ENCODE measurements at regions not wholly inside any gene's neighbourhood (a gene's known extent, or its start where the extent isn't known, plus 50 kb on each side); places are given as distances from the start of the nearest gene placed in this dataset.

DNA sequence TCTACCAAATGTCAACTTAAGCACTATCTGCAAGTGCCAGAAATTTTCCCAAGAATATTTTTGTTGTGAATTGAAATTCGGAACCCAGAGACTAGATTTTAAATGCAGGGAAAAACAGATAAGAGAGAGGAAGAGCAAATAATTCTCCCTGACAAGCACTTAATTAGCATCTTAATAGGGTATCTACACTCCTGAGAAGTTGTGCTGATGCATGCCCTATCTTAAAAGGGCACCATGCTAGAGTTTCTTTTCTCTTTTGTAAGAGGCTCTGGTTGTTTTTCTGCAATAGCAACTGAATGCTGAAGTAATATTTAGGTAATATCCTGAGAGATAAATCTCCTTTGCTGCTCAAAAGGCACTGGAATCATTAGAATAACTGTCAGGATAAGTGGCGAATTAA is 139.9 kb upstream of the UGT8 start:
- no peak overlapping the region for H3K4me2 ChIP-seq
- H3K27me3 ChIP-seq, result no peaks in the 10 kb centered on the region
- H4K20me1 ChIP-seq (ENCODE audit: insufficient read depth, poor library complexity, severe bottlenecking), result no peaks in the 10 kb centered on the region
- no peaks in the 10 kb centered on the region for H3K4me1 ChIP-seq (ENCODE audit: insufficient read depth)
- DNase-seq (ENCODE audit: low spot score), result no peak
- H3K36me3 ChIP-seq (replicated peaks; ENCODE audit: insufficient read depth, low read depth), result no peaks in the 10 kb centered on the region
- no peak overlapping the region for H3K27ac ChIP-seq
- H3K9me3 ChIP-seq (ENCODE audit: low read depth), result no peaks in the 10 kb centered on the region
- H3K9me2 ChIP-seq (replicated peaks; ENCODE audit: insufficient read depth), result no peaks in the 10 kb centered on the region
- no peak for TF ChIP-seq EZH2phosphoT487 (IDR thresholded peaks at IDR 0.05; ENCODE audit: low read depth, severe bottlenecking, unreplicated experiment)
- TF ChIP-seq, protein P1, sequence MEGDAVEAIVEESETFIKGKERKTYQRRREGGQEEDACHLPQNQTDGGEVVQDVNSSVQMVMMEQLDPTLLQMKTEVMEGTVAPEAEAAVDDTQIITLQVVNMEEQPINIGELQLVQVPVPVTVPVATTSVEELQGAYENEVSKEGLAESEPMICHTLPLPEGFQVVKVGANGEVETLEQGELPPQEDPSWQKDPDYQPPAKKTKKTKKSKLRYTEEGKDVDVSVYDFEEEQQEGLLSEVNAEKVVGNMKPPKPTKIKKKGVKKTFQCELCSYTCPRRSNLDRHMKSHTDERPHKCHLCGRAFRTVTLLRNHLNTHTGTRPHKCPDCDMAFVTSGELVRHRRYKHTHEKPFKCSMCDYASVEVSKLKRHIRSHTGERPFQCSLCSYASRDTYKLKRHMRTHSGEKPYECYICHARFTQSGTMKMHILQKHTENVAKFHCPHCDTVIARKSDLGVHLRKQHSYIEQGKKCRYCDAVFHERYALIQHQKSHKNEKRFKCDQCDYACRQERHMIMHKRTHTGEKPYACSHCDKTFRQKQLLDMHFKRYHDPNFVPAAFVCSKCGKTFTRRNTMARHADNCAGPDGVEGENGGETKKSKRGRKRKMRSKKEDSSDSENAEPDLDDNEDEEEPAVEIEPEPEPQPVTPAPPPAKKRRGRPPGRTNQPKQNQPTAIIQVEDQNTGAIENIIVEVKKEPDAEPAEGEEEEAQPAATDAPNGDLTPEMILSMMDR (IDR thresholded peaks at IDR 0.05; ENCODE audit: poor library complexity), result no peak
- TF ChIP-seq EZH2 (IDR thresholded peaks at IDR 0.05; ENCODE audit: borderline replicate concordance), result no peak
- 65% methylated on average over 2 of the region's 2 CpGs for WGBS (ENCODE audit: low lambda C conversion rate, missing lambda C conversion rate)
- H3K4me3 ChIP-seq, result no peak overlapping the region
- H2AFZ ChIP-seq, result no peak overlapping the region
- H3K79me2 ChIP-seq, result no peaks in the 10 kb centered on the region

DNA sequence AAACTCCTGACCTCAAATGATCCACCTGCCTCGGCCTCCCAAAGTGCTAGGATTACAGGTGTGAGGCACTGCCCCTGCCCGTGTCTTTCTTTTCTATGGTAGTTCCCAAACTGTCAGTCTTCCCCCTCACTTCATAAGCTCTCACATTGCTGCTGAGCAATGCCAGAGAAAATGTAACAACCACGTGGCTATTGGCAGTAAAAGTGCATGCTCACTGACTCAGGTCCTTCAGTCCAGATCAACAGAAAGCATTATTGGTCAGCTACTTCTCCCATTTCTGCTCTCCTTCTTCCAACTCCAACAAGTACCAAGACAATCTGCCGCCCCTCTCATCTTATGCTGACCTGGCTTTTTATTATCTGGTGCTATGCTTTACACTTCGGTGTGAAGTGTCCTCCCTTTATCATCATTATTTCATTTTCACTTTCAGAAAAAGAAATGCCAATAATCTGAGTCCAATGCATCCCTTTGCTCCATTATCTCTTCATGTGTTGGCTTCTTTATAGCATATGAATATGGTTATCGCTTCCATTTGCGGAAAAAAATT is 133.8 kb upstream of the UGT8 start:
- Histone ChIP-seq H3K9me3 (ENCODE audit: low read depth) (no peaks in the 10 kb centered on the region), H2AFZ (no peak overlapping the region), H3K4me3 (no peak overlapping the region), H3K79me2 (no peaks in the 10 kb centered on the region), H4K20me1 (ENCODE audit: insufficient read depth, poor library complexity, severe bottlenecking) (no peaks in the 10 kb centered on the region), H3K27me3 (no peaks in the 10 kb centered on the region), H3K27ac (no peak overlapping the region), H3K36me3 (replicated peaks; ENCODE audit: insufficient read depth, low read depth) (no peaks in the 10 kb centered on the region), H3K9me2 (replicated peaks; ENCODE audit: insufficient read depth) (no peaks in the 10 kb centered on the region), H3K4me2 (no peak overlapping the region), H3K4me1 (ENCODE audit: insufficient read depth) (peaks cover 3% of the 10 kb centered on the region)
- 73% methylated on average over 7 of the region's 7 CpGs for WGBS (ENCODE audit: low lambda C conversion rate, missing lambda C conversion rate)
- TF ChIP-seq, protein P1 (IDR thresholded peaks at IDR 0.05; ENCODE audit: poor library complexity), result no peak
- no peak for TF ChIP-seq EZH2phosphoT487 (IDR thresholded peaks at IDR 0.05; ENCODE audit: low read depth, severe bottlenecking, unreplicated experiment)
- TF ChIP-seq EZH2 (IDR thresholded peaks at IDR 0.05; ENCODE audit: borderline replicate concordance), result no peak
- DNase-seq (ENCODE audit: low spot score), result peak; percentile 15

DNA sequence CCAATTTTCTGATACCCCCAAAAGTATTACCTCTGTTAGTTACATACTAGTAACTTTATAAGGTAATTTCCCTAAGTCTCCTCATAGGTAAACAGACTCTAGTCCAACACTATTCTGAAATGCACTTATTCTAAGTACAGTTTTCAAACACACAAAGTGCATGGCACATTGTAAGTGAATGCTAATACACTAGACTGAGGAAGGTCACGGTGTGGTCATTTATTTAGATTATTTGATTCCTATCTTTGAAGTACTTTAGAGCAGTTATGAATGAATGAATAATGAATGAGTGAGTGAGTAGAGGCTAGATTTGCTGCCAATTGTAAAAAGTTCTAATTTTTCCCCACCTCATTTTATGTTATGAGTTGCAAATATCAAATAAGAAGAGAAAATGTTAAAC is 132.8 kb upstream of the UGT8 start:
- Histone ChIP-seq H3K79me2 (no peaks in the 10 kb centered on the region), H3K9me2 (replicated peaks; ENCODE audit: insufficient read depth) (no peaks in the 10 kb centered on the region), H3K4me1 (ENCODE audit: insufficient read depth) (peaks cover 3% of the 10 kb centered on the region), H3K27me3 (no peaks in the 10 kb centered on the region), H3K4me2 (no peak overlapping the region), H3K27ac (no peak overlapping the region), H4K20me1 (ENCODE audit: insufficient read depth, poor library complexity, severe bottlenecking) (no peaks in the 10 kb centered on the region), H3K9me3 (ENCODE audit: low read depth) (no peaks in the 10 kb centered on the region), H3K4me3 (no peak overlapping the region), H2AFZ (no peak overlapping the region), H3K36me3 (replicated peaks; ENCODE audit: insufficient read depth, low read depth) (no peaks in the 10 kb centered on the region)
- no peak for DNase-seq (ENCODE audit: low spot score)
- TF ChIP-seq EZH2 (IDR thresholded peaks at IDR 0.05; ENCODE audit: borderline replicate concordance) (no peak), EZH2phosphoT487 (IDR thresholded peaks at IDR 0.05; ENCODE audit: low read depth, severe bottlenecking, unreplicated experiment) (no peak)
- TF ChIP-seq, protein P1 (IDR thresholded peaks at IDR 0.05; ENCODE audit: poor library complexity), result no peak
- 72% methylated on average over 1 of the region's 1 CpG for whole genome bisulfite sequencing (ENCODE audit: low lambda C conversion rate, missing lambda C conversion rate)

DNA sequence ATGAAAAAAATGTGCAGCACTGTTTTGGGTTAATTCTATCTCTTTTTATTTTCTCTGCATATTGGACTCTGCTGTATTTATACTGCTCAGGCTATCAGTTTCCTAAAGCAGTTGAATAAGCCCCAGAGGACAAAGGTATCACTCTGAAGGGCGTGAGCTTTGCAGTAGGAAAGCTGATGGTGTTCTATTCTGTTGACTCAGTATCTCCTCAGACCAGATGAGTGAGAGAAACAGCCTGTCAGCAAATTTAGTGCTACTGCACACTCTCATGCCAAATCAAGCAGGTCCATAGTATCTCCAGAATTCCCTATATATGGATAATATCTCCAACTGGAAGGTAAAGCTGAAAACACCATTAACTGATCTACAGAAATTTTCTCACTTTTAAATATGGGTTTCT is 132.3 kb upstream of the UGT8 start:
- H3K27ac ChIP-seq, result no peak overlapping the region
- no peaks in the 10 kb centered on the region for H3K36me3 ChIP-seq (replicated peaks; ENCODE audit: insufficient read depth, low read depth)
- 46% methylated on average over 1 of the region's 1 CpG for WGBS (ENCODE audit: low lambda C conversion rate, missing lambda C conversion rate)
- H2AFZ ChIP-seq, result no peak overlapping the region
- H4K20me1 ChIP-seq (ENCODE audit: insufficient read depth, poor library complexity, severe bottlenecking), result no peaks in the 10 kb centered on the region
- H3K27me3 ChIP-seq, result no peaks in the 10 kb centered on the region
- no peak overlapping the region for H3K4me2 ChIP-seq
- peaks cover 3% of the 10 kb centered on the region for H3K4me1 ChIP-seq (ENCODE audit: insufficient read depth)
- no peak overlapping the region for H3K4me3 ChIP-seq
- TF ChIP-seq, protein P1 (IDR thresholded peaks at IDR 0.05; ENCODE audit: poor library complexity), result no peak
- no peak for TF ChIP-seq EZH2 (IDR thresholded peaks at IDR 0.05; ENCODE audit: borderline replicate concordance)
- TF ChIP-seq EZH2phosphoT487 (IDR thresholded peaks at IDR 0.05; ENCODE audit: low read depth, severe bottlenecking, unreplicated experiment), result no peak
- no peaks in the 10 kb centered on the region for H3K79me2 ChIP-seq
- no peaks in the 10 kb centered on the region for H3K9me2 ChIP-seq (replicated peaks; ENCODE audit: insufficient read depth)
- no peaks in the 10 kb centered on the region for H3K9me3 ChIP-seq (ENCODE audit: low read depth)
- peak; percentile 15 for DNase-seq (ENCODE audit: low spot score)

Measured in hepatocyte (in vitro differentiated cells).